Tibial nerve (tissue), 4 donors: ENCODE measurements at regions not wholly inside any gene's neighbourhood (a gene's known extent, or its start where the extent isn't known, plus 50 kb on each side); places are given as distances from the start of the nearest gene placed in this dataset.

Experiments
- DNase-seq, 2 donors: peaks; one replicate each; pipeline ENCODE4 v3.0.0-alpha.2; 2019; ENCODE audit warnings: low spot score in 2 of 2
- H3K27ac ChIP-seq, 4 donors: fragments of 200-600 bp; sonication (generic) in 3 of 4; one replicate each; pipeline ENCODE4 v1.5.1; 2017 to 2019; ENCODE audit warnings: mild to moderate bottlenecking in 1 of 4
- H3K27me3 ChIP-seq, 2 donors: fragments of 200-600 bp; sonication (generic) in 1 of 2; one replicate each; pipeline versions ENCODE4 v1.5.1 to v1.6.0; 2017 to 2019
- H3K36me3 ChIP-seq, 3 donors: fragments of 200-600 bp; sonication (generic); one replicate each; pipeline ENCODE4 v1.5.1; 2018 to 2019
- H3K4me1 ChIP-seq, 4 donors: fragments of 200-600 bp; sonication (generic) in 3 of 4; one replicate each; pipeline ENCODE4 v1.5.1; 2017 to 2019
- H3K4me3 ChIP-seq, 4 donors: fragments of 200-600 bp; sonication (generic) in 3 of 4; one replicate each; pipeline ENCODE4 v1.5.1; 2017 to 2019; ENCODE audit warnings: mild to moderate bottlenecking in 1 of 4, moderate library complexity in 1 of 4
- H3K9me3 ChIP-seq, 4 donors: fragments of 200-600 bp; sonication (generic) in 3 of 4; one replicate each; pipeline ENCODE4 v1.5.1; 2017 to 2019
- EP300 ChIP-seq, 2 donors: sonication (generic); formaldehyde crosslinking; IDR thresholded peaks; one replicate each; pipeline ENCODE4 v1.6.1; 2017; ENCODE audit warnings: antibody characterized with exemption in 2 of 2, mild to moderate bottlenecking in 1 of 2
- POLR2A ChIP-seq, 2 donors: fragments of 450-650 bp; IDR thresholded peaks; one replicate each; pipeline ENCODE4 v1.6.1; 2017; ENCODE audit warnings: antibody characterized with exemption in 2 of 2, mild to moderate bottlenecking in 2 of 2, moderate library complexity in 2 of 2
- WGBS, 2 donors: methylation state at CpG; one replicate each; pipeline ENCODE4 v1.1.5; 2018; 5-methylcytosine and 5-hydroxymethylcytosine counted together
- TF ChIP-seq, protein P1 (sequence below), 5 experiments: fragments of 200-600 bp in 3 of 5; fragments of 450-650 bp in 2 of 5; sonication (generic) in 3 of 5; IDR thresholded peaks; one replicate each; pipeline ENCODE4 v1.5.1; 2016 to 2019; ENCODE audit warnings: antibody characterized with exemption in 5 of 5, mild to moderate bottlenecking in 3 of 5, moderate library complexity in 2 of 5

DNA sequence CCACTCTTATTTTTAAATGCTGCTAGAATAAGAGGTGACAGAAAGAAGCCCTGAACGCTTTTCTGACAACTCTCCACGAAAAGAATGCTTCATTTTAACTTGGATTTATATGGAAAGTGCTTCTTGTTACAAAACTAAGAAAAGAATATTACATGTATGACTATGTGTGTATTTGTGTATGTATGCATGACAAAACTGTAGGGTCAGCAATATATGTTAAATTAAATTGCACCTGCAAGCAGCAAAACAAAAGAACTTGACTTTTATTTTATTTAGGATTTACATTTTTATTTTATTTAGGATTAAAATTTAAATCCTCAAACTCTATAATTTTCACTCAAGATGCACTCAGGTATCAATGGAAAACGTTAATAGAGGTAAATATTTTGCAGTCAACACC, 187.1 kb downstream of the NR4A2 start:
- peaks cover 0 to 9% (median 0%) of the 10 kb centered on the region in 4 donors for H3K4me1 ChIP-seq
- WGBS, 2 donors: 80 to 84% methylated on average over 3 of the region's 3 CpGs
- TF ChIP-seq POLR2A (IDR thresholded peaks at IDR 0.05): no peak
- TF ChIP-seq, protein P1, sequence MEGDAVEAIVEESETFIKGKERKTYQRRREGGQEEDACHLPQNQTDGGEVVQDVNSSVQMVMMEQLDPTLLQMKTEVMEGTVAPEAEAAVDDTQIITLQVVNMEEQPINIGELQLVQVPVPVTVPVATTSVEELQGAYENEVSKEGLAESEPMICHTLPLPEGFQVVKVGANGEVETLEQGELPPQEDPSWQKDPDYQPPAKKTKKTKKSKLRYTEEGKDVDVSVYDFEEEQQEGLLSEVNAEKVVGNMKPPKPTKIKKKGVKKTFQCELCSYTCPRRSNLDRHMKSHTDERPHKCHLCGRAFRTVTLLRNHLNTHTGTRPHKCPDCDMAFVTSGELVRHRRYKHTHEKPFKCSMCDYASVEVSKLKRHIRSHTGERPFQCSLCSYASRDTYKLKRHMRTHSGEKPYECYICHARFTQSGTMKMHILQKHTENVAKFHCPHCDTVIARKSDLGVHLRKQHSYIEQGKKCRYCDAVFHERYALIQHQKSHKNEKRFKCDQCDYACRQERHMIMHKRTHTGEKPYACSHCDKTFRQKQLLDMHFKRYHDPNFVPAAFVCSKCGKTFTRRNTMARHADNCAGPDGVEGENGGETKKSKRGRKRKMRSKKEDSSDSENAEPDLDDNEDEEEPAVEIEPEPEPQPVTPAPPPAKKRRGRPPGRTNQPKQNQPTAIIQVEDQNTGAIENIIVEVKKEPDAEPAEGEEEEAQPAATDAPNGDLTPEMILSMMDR (IDR thresholded peaks at IDR 0.05): no peak
- H3K36me3 ChIP-seq: no peaks in the 10 kb centered on the region
- no peak overlapping the region for H3K27ac ChIP-seq
- no peak for DNase-seq
- H3K4me3 ChIP-seq: no peak overlapping the region
- H3K27me3 ChIP-seq: no peaks in the 10 kb centered on the region
- H3K9me3 ChIP-seq: peaks cover 0 to 5% (median under 1%) of the 10 kb centered on the region in 4 donors

DNA sequence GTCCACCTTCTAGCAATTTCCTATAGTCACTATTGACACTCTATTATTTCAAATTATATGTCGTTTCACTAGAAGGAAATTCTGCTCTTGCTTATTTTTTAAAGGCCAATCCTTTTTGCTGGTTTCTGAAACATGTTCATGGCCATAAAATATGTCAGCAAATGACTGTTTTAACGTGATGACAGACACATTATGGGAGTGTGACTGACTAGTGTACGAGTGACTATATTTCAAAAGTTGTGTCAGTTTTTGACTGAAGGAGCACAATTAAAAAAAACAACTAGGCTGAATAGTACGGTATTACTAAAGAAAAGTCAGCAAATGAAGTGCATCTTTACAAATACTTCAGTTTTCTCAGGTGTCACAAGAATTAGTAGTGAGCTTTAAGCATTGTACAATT, 196.0 kb downstream of the NR4A2 start:
- H3K9me3 ChIP-seq: peaks cover 0 to 8% (median 4%) of the 10 kb centered on the region in 4 donors
- 58 to 68% methylated on average over 4 of the region's 4 CpGs for whole genome bisulfite sequencing, 2 donors
- TF ChIP-seq, protein P1 (IDR thresholded peaks at IDR 0.05): no peak
- TF ChIP-seq POLR2A (IDR thresholded peaks at IDR 0.05) (no peak), EP300 (IDR thresholded peaks at IDR 0.05) (no peak)

DNA sequence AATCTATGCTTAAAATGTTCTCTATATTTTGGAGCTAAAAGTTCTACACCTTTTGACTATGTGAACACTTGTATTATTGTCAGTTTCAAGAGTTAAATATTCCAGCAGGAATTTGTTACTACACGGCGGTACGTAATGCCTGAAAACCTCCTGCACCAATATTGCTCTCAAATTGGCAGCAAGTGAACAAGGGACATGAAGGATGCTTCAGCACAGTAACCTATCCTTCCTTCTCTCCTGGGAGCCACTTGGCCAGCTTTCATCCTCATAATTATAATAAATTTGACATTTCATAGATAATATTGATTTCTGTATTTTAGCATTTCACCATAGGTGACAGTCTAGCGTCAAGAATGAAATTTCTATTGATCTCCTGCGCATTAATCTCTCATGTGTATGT, 197.6 kb downstream of the NR4A2 start:
- H3K27ac ChIP-seq: no peak overlapping the region
- H3K27me3 ChIP-seq: no peaks in the 10 kb centered on the region
- 94% methylated on average over 5 of the region's 5 CpGs for WGBS, 2 donors
- H3K4me3 ChIP-seq: no peak overlapping the region
- peaks cover 0 to 3% (median 0%) of the 10 kb centered on the region in 4 donors for H3K9me3 ChIP-seq
- no peaks in the 10 kb centered on the region for H3K4me1 ChIP-seq
- H3K36me3 ChIP-seq: no peaks in the 10 kb centered on the region
- DNase-seq: no peak
- TF ChIP-seq, protein P1 (IDR thresholded peaks at IDR 0.05): no peak
- TF ChIP-seq EP300 (IDR thresholded peaks at IDR 0.05): no peak
- no peak for TF ChIP-seq POLR2A (IDR thresholded peaks at IDR 0.05)

More for the DNA sequence above, 196.0 kb downstream of the NR4A2 start:
- no peaks in the 10 kb centered on the region for H3K4me1 ChIP-seq
- no peak overlapping the region for H3K27ac ChIP-seq
- no peak overlapping the region for H3K4me3 ChIP-seq
- no peak for DNase-seq
- H3K27me3 ChIP-seq: no peaks in the 10 kb centered on the region
- no peaks in the 10 kb centered on the region for H3K36me3 ChIP-seq

DNA sequence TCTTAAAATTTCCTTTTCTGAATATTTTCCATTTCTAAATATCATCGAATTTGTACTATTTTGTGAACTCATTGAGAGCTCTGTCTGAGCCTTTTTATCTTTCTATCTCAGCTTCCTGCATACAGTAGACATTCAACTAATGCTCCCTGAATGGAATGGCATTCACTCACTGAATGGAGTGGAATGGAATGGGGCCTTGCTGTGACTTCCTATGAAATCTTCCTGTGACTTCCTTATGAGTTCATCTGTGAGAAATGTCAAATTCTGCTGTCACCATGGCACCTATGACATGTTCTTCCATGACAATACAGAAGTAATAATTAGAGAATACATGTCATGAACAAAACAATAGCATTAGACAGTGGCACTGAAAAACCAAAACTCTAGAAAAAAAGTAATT, 199.6 kb downstream of the NR4A2 start:
- Histone ChIP-seq H3K4me1 (no peaks in the 10 kb centered on the region), H3K27ac (no peak overlapping the region), H3K4me3 (no peak overlapping the region), H3K36me3 (no peaks in the 10 kb centered on the region), H3K9me3 (no peaks in the 10 kb centered on the region), H3K27me3 (no peaks in the 10 kb centered on the region)
- DNase-seq: no peak
- TF ChIP-seq, protein P1 (IDR thresholded peaks at IDR 0.05): no peak
- TF ChIP-seq EP300 (IDR thresholded peaks at IDR 0.05): no peak
- TF ChIP-seq POLR2A (IDR thresholded peaks at IDR 0.05): no peak
- WGBS, 2 donors: 73 to 85% methylated on average over 1 of the region's 1 CpG

DNA sequence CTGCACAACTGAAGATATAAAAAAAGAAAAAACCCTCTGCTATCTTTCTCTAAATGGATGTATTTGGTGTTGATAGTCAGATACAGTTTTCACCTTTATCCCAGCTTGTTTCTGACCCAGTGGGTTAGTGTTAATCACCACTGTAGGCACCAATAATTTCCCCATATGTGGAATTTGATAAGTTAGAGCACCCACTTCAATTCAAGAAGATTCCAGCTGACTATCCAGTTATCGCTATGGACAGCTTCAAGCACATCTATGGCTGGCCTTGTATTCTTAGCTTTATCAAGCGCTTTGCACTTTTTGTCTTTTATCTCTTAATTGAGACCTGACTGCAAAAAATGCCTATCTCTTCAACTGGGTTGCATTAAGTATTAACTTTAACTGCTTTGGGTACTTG, 200.4 kb downstream of the NR4A2 start:
- Histone ChIP-seq H3K4me1 (no peaks in the 10 kb centered on the region), H3K4me3 (no peak overlapping the region), H3K36me3 (no peaks in the 10 kb centered on the region), H3K27ac (no peak overlapping the region), H3K27me3 (no peaks in the 10 kb centered on the region), H3K9me3 (no peaks in the 10 kb centered on the region)
- 96 to 99% methylated on average over 2 of the region's 2 CpGs for WGBS, 2 donors
- no peak for DNase-seq
- TF ChIP-seq EP300 (IDR thresholded peaks at IDR 0.05) (no peak), POLR2A (IDR thresholded peaks at IDR 0.05) (no peak)

DNA sequence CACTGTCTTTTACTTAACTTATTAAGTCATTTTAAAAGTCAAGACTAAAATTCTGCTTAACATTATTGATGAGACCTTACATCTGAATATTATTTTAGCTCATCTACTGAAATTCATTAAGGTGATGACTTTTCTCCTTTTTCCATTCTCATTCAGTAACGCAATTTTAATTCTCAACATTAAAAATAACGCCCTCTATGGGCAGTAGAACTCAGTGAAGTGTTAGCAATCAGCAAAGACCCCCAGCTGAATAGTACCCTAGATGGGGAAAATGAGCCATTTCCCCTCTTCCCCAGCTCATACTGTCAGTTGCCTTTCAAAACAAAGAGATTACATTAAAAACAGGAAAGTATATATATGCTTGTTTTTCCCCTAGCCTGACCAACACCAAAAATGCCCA, 203.3 kb downstream of the NR4A2 start:
- WGBS, 2 donors: 71 to 79% methylated on average over 2 of the region's 2 CpGs
- no peaks in the 10 kb centered on the region for H3K27me3 ChIP-seq
- no peak overlapping the region for H3K27ac ChIP-seq
- no peak for DNase-seq
- H3K9me3 ChIP-seq: no peaks in the 10 kb centered on the region
- no peak overlapping the region for H3K4me3 ChIP-seq
- no peaks in the 10 kb centered on the region for H3K36me3 ChIP-seq
- H3K4me1 ChIP-seq: no peaks in the 10 kb centered on the region
- no peak for TF ChIP-seq POLR2A (IDR thresholded peaks at IDR 0.05)
- TF ChIP-seq, protein P1 (IDR thresholded peaks at IDR 0.05): no peak
- no peak for TF ChIP-seq EP300 (IDR thresholded peaks at IDR 0.05)
